ENCODE measurements at regions not wholly inside any gene's neighbourhood (a gene's known extent, or its start where the extent isn't known, plus 50 kb on each side); places are given as distances from the start of the nearest gene placed in this dataset.

- Histone ChIP-seq H2BK120ac (ENCODE audit: low read depth, low read length) (no peak overlapping the region), H2AFZ (ENCODE audit: low read length) (no peak overlapping the region), H3K14ac (ENCODE audit: low read length) (no peak overlapping the region), H4K91ac (ENCODE audit: low read depth, low read length, poor library complexity) (no peak overlapping the region), H3K23ac (ENCODE audit: low read depth, low read length, poor library complexity) (no peak overlapping the region), H2BK5ac (ENCODE audit: low read length) (no peak overlapping the region), H3K4me2 (ENCODE audit: insufficient read depth, low read length, poor library complexity, severe bottlenecking) (no peak overlapping the region), H3K18ac (ENCODE audit: low read length) (no peak overlapping the region), H3K36me3 (replicated peaks in 1 of 2; ENCODE audit: control insufficient read depth in 2 of 2, insufficient read depth in 2 of 2, low read length in 2 of 2) (no peaks in the 10 kb centered on the region), H3K9ac (ENCODE audit: low read depth, low read length, poor library complexity) (no peak overlapping the region), H3K4me3 (ENCODE audit: low read length in 2 of 2) (no peak overlapping the region), H2BK12ac (ENCODE audit: low read length) (no peak overlapping the region), H3K4ac (ENCODE audit: low read length) (no peak overlapping the region), H3K27ac (replicated peaks; ENCODE audit: low read length) (no peak overlapping the region), H3K9me3 (replicated peaks in 1 of 2; ENCODE audit: control insufficient read depth in 2 of 2, insufficient read depth in 1 of 2, low read depth in 1 of 2, low read length in 2 of 2) (no peaks in the 10 kb centered on the region), H2AK5ac (ENCODE audit: low read depth, low read length) (no peak overlapping the region), H2BK15ac (ENCODE audit: low read length) (no peak overlapping the region), H3K79me1 (ENCODE audit: low read depth, low read length) (no peaks in the 10 kb centered on the region), H4K8ac (ENCODE audit: low read depth, low read length) (no peak overlapping the region), H3K27me3 (ENCODE audit: control insufficient read depth in 3 of 3, insufficient read depth in 3 of 3, low read depth in 1 of 3, low read length in 3 of 3) (no peaks in the 10 kb centered on the region), H3K4me1 (ENCODE audit: control insufficient read depth in 2 of 2, insufficient read depth in 1 of 2, low read depth in 1 of 2, low read length in 2 of 2) (peaks cover 0 to 8% of the 10 kb centered on the region in 2 donors)
- no peak for DNase-seq (ENCODE audit: low spot score)
Observed at GRCh38 chr18:38602341-38602740, 1036.7 kb upstream of the CELF4 start.

- H4K8ac ChIP-seq (ENCODE audit: low read depth, low read length): no peak overlapping the region
- no peaks in the 10 kb centered on the region for H3K79me1 ChIP-seq (ENCODE audit: low read depth, low read length)
- H4K91ac ChIP-seq (ENCODE audit: low read depth, low read length, poor library complexity): no peak overlapping the region
- H2BK15ac ChIP-seq (ENCODE audit: low read length): no peak overlapping the region
- H3K4me1 ChIP-seq (ENCODE audit: control insufficient read depth in 2 of 2, insufficient read depth in 1 of 2, low read depth in 1 of 2, low read length in 2 of 2): no peaks in the 10 kb centered on the region
- no peak overlapping the region for H2AK5ac ChIP-seq (ENCODE audit: low read depth, low read length)
- H3K36me3 ChIP-seq (replicated peaks in 1 of 2; ENCODE audit: control insufficient read depth in 2 of 2, insufficient read depth in 2 of 2, low read length in 2 of 2): no peaks in the 10 kb centered on the region
- no peak overlapping the region for H3K4ac ChIP-seq (ENCODE audit: low read length)
- no peak for DNase-seq (ENCODE audit: low spot score)
- H2BK5ac ChIP-seq (ENCODE audit: low read length): no peak overlapping the region
- H3K27ac ChIP-seq (replicated peaks; ENCODE audit: low read length): no peak overlapping the region
- no peaks in the 10 kb centered on the region for H3K27me3 ChIP-seq (ENCODE audit: control insufficient read depth in 3 of 3, insufficient read depth in 3 of 3, low read depth in 1 of 3, low read length in 3 of 3)
- H3K4me3 ChIP-seq (ENCODE audit: low read length in 2 of 2): no peak overlapping the region
- no peak overlapping the region for H2BK12ac ChIP-seq (ENCODE audit: low read length)
- H2AFZ ChIP-seq (ENCODE audit: low read length): no peak overlapping the region
- H3K18ac ChIP-seq (ENCODE audit: low read length): no peak overlapping the region
- H3K4me2 ChIP-seq (ENCODE audit: insufficient read depth, low read length, poor library complexity, severe bottlenecking): no peak overlapping the region
- WGBS, 2 donors (ENCODE audit: extremely low coverage in 2 of 2, insufficient read length in 2 of 2, insufficient replicate concordance in 1 of 2): no CpG with 5 or more reads among the region's 1 CpG
- H3K23ac ChIP-seq (ENCODE audit: low read depth, low read length, poor library complexity): no peak overlapping the region
- no peaks in the 10 kb centered on the region for H3K9me3 ChIP-seq (replicated peaks in 1 of 2; ENCODE audit: control insufficient read depth in 2 of 2, insufficient read depth in 1 of 2, low read depth in 1 of 2, low read length in 2 of 2)
- no peak overlapping the region for H2BK120ac ChIP-seq (ENCODE audit: low read depth, low read length)
- H3K14ac ChIP-seq (ENCODE audit: low read length): no peak overlapping the region
- H3K9ac ChIP-seq (ENCODE audit: low read depth, low read length, poor library complexity): no peak overlapping the region
Observed at GRCh38 chr18:38587571-38587970, 1022.0 kb upstream of the CELF4 start.

DNA sequence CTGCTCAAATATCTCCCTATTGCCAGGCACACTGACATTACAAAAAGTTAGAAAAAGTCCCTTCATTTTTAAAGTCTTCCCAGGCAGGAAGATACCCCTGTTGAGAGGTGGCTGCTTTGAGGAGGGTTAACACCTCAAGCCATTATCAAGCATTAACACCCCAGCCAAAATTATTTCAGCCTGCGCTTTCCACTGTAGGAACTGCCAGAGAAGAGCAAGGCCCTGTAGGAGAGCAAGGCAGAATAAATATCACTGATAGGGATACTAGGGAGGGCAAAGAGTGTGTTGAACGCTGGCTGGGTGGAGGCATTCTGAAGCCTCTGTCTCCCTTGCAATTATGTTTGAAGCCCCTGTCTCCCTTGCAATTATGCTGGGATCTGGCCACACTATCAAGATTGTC lies 1020.7 kb upstream of the CELF4 start:
- H2BK5ac ChIP-seq (ENCODE audit: low read length): no peak overlapping the region
- no peak overlapping the region for H3K18ac ChIP-seq (ENCODE audit: low read length)
- no peak overlapping the region for H3K27ac ChIP-seq (replicated peaks; ENCODE audit: low read length)
- H3K27me3 ChIP-seq (ENCODE audit: control insufficient read depth in 3 of 3, insufficient read depth in 3 of 3, low read depth in 1 of 3, low read length in 3 of 3): no peaks in the 10 kb centered on the region
- WGBS, 2 donors (ENCODE audit: extremely low coverage in 2 of 2, insufficient read length in 2 of 2, insufficient replicate concordance in 1 of 2): no CpG with 5 or more reads among the region's 2 CpGs
- no peak overlapping the region for H2AFZ ChIP-seq (ENCODE audit: low read length)
- H3K23ac ChIP-seq (ENCODE audit: low read depth, low read length, poor library complexity): no peak overlapping the region
- no peak overlapping the region for H4K91ac ChIP-seq (ENCODE audit: low read depth, low read length, poor library complexity)
- H3K4me3 ChIP-seq (ENCODE audit: low read length in 2 of 2): no peak overlapping the region
- H3K9me3 ChIP-seq (replicated peaks in 1 of 2; ENCODE audit: control insufficient read depth in 2 of 2, insufficient read depth in 1 of 2, low read depth in 1 of 2, low read length in 2 of 2): no peaks in the 10 kb centered on the region
- H4K8ac ChIP-seq (ENCODE audit: low read depth, low read length): no peak overlapping the region
- no peak for DNase-seq (ENCODE audit: low spot score)
- no peak overlapping the region for H2AK5ac ChIP-seq (ENCODE audit: low read depth, low read length)
- no peak overlapping the region for H3K4ac ChIP-seq (ENCODE audit: low read length)
- H3K79me1 ChIP-seq (ENCODE audit: low read depth, low read length): no peaks in the 10 kb centered on the region
- no peak overlapping the region for H3K9ac ChIP-seq (ENCODE audit: low read depth, low read length, poor library complexity)
- no peak overlapping the region for H3K14ac ChIP-seq (ENCODE audit: low read length)
- H2BK12ac ChIP-seq (ENCODE audit: low read length): no peak overlapping the region
- H3K36me3 ChIP-seq (replicated peaks in 1 of 2; ENCODE audit: control insufficient read depth in 2 of 2, insufficient read depth in 2 of 2, low read length in 2 of 2): no peaks in the 10 kb centered on the region
- no peaks in the 10 kb centered on the region for H3K4me1 ChIP-seq (ENCODE audit: control insufficient read depth in 2 of 2, insufficient read depth in 1 of 2, low read depth in 1 of 2, low read length in 2 of 2)
- no peak overlapping the region for H3K4me2 ChIP-seq (ENCODE audit: insufficient read depth, low read length, poor library complexity, severe bottlenecking)
- no peak overlapping the region for H2BK15ac ChIP-seq (ENCODE audit: low read length)
- H2BK120ac ChIP-seq (ENCODE audit: low read depth, low read length): no peak overlapping the region

DNA sequence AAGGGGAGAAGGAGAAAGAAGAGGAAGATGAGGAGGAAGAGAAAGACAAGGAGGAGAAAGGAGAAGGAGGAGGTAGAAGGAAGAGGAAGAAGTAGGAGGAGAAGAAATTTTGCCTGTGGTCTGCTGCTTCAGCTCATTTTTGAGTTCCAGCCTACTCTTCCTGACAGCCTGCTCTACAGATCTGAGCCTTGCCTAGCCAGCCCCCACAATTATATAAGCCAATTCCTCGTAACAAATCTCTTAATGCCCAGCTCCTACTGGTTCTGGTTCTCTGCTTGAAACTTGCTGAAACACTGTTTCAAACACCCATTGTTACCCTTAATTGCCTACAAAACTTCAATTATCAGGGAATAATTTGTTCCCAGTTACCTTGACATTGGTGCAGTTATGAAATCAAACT lies 1014.2 kb upstream of the CELF4 start:
- no peak overlapping the region for H2BK15ac ChIP-seq (ENCODE audit: low read length)
- H2BK120ac ChIP-seq (ENCODE audit: low read depth, low read length): no peak overlapping the region
- no peak overlapping the region for H2BK12ac ChIP-seq (ENCODE audit: low read length)
- no peak overlapping the region for H2BK5ac ChIP-seq (ENCODE audit: low read length)
- no peaks in the 10 kb centered on the region for H3K36me3 ChIP-seq (replicated peaks in 1 of 2; ENCODE audit: control insufficient read depth in 2 of 2, insufficient read depth in 2 of 2, low read length in 2 of 2)
- no peak overlapping the region for H3K27ac ChIP-seq (replicated peaks; ENCODE audit: low read length)
- no CpG with 5 or more reads among the region's 1 CpG for WGBS, 2 donors (ENCODE audit: extremely low coverage in 2 of 2, insufficient read length in 2 of 2, insufficient replicate concordance in 1 of 2)
- H2AFZ ChIP-seq (ENCODE audit: low read length): no peak overlapping the region
- H4K8ac ChIP-seq (ENCODE audit: low read depth, low read length): no peak overlapping the region
- H3K14ac ChIP-seq (ENCODE audit: low read length): no peak overlapping the region
- H3K18ac ChIP-seq (ENCODE audit: low read length): no peak overlapping the region
- no peak overlapping the region for H3K4me3 ChIP-seq (ENCODE audit: low read length in 2 of 2)
- H3K27me3 ChIP-seq (ENCODE audit: control insufficient read depth in 3 of 3, insufficient read depth in 3 of 3, low read depth in 1 of 3, low read length in 3 of 3): no peaks in the 10 kb centered on the region
- H2AK5ac ChIP-seq (ENCODE audit: low read depth, low read length): no peak overlapping the region
- no peak overlapping the region for H3K9ac ChIP-seq (ENCODE audit: low read depth, low read length, poor library complexity)
- peaks cover 1% of the 10 kb centered on the region for H3K79me1 ChIP-seq (ENCODE audit: low read depth, low read length)
- DNase-seq (ENCODE audit: low spot score): no peak
- no peak overlapping the region for H3K4me2 ChIP-seq (ENCODE audit: insufficient read depth, low read length, poor library complexity, severe bottlenecking)
- no peaks in the 10 kb centered on the region for H3K9me3 ChIP-seq (replicated peaks in 1 of 2; ENCODE audit: control insufficient read depth in 2 of 2, insufficient read depth in 1 of 2, low read depth in 1 of 2, low read length in 2 of 2)
- no peak overlapping the region for H3K23ac ChIP-seq (ENCODE audit: low read depth, low read length, poor library complexity)
- H4K91ac ChIP-seq (ENCODE audit: low read depth, low read length, poor library complexity): no peak overlapping the region
- no peak overlapping the region for H3K4ac ChIP-seq (ENCODE audit: low read length)
- H3K4me1 ChIP-seq (ENCODE audit: control insufficient read depth in 2 of 2, insufficient read depth in 1 of 2, low read depth in 1 of 2, low read length in 2 of 2): no peaks in the 10 kb centered on the region

Data from neuronal stem cell (in vitro differentiated cells).